ENCODE measurements at regions not wholly inside any gene's neighbourhood (a gene's known extent, or its start where the extent isn't known, plus 50 kb on each side); places are given as distances from the start of the nearest gene placed in this dataset.

DNA sequence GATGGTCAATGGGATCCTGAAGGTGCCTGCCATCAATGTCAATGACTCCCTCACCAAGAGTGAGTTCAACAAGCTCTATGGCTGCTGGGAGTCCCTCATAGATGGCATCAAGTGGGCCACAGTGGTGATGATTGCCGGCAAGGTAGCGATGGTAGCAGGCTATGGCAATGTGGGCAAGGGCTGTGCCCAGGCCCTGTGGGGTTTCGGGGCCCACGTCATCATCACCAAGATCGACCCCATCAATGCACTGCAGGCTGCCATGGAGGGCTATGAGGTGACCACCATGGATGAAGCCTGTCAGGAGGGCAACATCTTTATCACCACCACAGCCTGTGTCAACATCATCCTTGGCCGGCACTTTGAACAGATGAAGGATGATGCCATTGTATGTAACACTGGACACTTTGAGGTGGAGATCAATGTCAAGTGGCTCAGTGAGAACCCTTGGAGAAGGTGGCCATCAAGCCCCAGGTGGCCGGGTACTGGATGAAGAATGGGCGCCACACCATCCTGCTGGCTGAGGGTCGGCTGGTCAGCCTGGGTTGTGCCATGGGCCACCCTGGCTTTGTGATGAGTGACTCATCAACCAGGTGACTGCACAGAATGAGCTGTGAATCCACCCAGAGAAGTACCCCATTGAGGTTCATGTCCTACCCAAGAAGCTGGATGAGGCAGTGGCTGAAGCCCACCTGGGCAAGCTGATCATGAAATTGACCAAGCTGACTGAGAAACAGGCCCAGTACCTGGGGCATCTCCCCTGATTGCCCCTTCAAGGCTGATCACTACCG, 63.0 kb upstream of the ANTXRL start:
- no peak for TF ChIP-seq NR3C1 (IDR thresholded peaks at IDR 0.05)
- TF ChIP-seq CHD4 (IDR thresholded peaks at IDR 0.05; ENCODE audit: borderline replicate concordance), result no peak
- TF ChIP-seq HES2 (IDR thresholded peaks at IDR 0.05), result no peak
- no peak for TF ChIP-seq RARB (CRISPR knock-in tag; IDR thresholded peaks at IDR 0.05)
- no peak for TF ChIP-seq TFCP2L1 (CRISPR knock-in tag; IDR thresholded peaks at IDR 0.05)
- no peak for TF ChIP-seq RAD21 (conservative IDR thresholded peaks at IDR 0.05 in 1 of 2, IDR thresholded peaks at IDR 0.05 in 1 of 2)
- TF ChIP-seq POLR2A (IDR thresholded peaks at IDR 0.05; ENCODE audit: low read length), result no peak
- no peak for TF ChIP-seq BHLHE40 (IDR thresholded peaks at IDR 0.05; ENCODE audit: low read depth, low read length)
- TF ChIP-seq, protein P1, sequence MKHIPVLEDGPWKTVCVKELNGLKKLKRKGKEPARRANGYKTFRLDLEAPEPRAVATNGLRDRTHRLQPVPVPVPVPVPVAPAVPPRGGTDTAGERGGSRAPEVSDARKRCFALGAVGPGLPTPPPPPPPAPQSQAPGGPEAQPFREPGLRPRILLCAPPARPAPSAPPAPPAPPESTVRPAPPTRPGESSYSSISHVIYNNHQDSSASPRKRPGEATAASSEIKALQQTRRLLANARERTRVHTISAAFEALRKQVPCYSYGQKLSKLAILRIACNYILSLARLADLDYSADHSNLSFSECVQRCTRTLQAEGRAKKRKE (CRISPR knock-in tag; IDR thresholded peaks at IDR 0.05; ENCODE audit: low read depth), result no peak
- TF ChIP-seq SREBF2 (IDR thresholded peaks at IDR 0.05), result no peak
- TF ChIP-seq SMC3 (IDR thresholded peaks at IDR 0.05), result no peak
- TF ChIP-seq POLR2AphosphoS2 (conservative IDR thresholded peaks at IDR 0.05; ENCODE audit: low read length), result no peak
- TF ChIP-seq MAZ (IDR thresholded peaks at IDR 0.05; ENCODE audit: borderline replicate concordance, low read depth, low read length), result no peak
- TF ChIP-seq HOXA7 (CRISPR knock-in tag; IDR thresholded peaks at IDR 0.05), result no peak
- TF ChIP-seq HOXB13 (CRISPR knock-in tag; IDR thresholded peaks at IDR 0.05; ENCODE audit: low read depth), result no peak
- no peak for TF ChIP-seq FOSB (CRISPR knock-in tag; IDR thresholded peaks at IDR 0.05)
- ChIA-PET POLR2A (no interaction called here), CTCF (interaction anchor here (1.4 kb wide), 1 partner anchor 342 kb away, joined by 3 read pairs; no protein-coding TSS in a partner anchor)
- WGBS (ENCODE audit: missing lambda C conversion rate), result 83% methylated on average over 5 of the region's 10 CpGs
- Histone ChIP-seq H3K4me2 (no peak overlapping the region), H3K27ac (no peak overlapping the region), H3K9me3 (no peaks in the 10 kb centered on the region), H3K4me3 (no peak overlapping the region), H3K4me1 (peaks cover 12% of the 10 kb centered on the region)
- ATAC-seq (no peak), DNase-seq (ENCODE audit: low read depth in 1 of 2, low spot score in 1 of 2) (no peak), FAIRE-seq (no peak)

DNA sequence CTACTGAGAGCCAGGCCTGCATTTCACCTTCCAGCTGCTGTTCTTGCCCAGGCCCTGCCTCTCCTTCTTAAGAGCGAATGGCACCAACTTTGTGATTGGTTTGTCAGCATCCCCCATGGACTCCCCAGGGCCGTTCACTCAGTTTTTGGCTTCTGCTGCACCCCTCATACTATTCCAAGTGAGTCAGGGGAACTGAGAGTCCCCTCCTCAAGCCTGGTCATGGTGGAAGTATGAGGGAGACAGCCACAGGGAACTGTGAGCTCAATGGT, 62.4 kb upstream of the ANTXRL start:
- ChIA-PET POLR2A (no interaction called here), CTCF (no interaction called here)
- H3K9me3 ChIP-seq, result no peaks in the 10 kb centered on the region
- DNase-seq (ENCODE audit: low read depth in 1 of 2, low spot score in 1 of 2), result no peak
- H3K4me2 ChIP-seq, result no peak overlapping the region
- no peak for FAIRE-seq
- H3K4me3 ChIP-seq, result no peak overlapping the region
- H3K4me1 ChIP-seq, result peaks cover 18% of the 10 kb centered on the region
- WGBS (ENCODE audit: missing lambda C conversion rate), result 69% methylated on average over 2 of the region's 2 CpGs
- H3K27ac ChIP-seq, result no peak overlapping the region
- ATAC-seq, result no peak
- TF ChIP-seq EHF (CRISPR knock-in tag; IDR thresholded peaks at IDR 0.05) (no peak), HDAC2 (IDR thresholded peaks at IDR 0.05) (no peak), BCL3 (IDR thresholded peaks at IDR 0.05) (no peak), SREBF2 (IDR thresholded peaks at IDR 0.05) (no peak), MAX (IDR thresholded peaks at IDR 0.05) (no peak), CBX8 (IDR thresholded peaks at IDR 0.05) (no peak), NR3C1 (IDR thresholded peaks at IDR 0.05) (no peak), POLR2AphosphoS2 (conservative IDR thresholded peaks at IDR 0.05; ENCODE audit: low read length) (no peak), RFX5 (IDR thresholded peaks at IDR 0.05) (no peak)

DNA sequence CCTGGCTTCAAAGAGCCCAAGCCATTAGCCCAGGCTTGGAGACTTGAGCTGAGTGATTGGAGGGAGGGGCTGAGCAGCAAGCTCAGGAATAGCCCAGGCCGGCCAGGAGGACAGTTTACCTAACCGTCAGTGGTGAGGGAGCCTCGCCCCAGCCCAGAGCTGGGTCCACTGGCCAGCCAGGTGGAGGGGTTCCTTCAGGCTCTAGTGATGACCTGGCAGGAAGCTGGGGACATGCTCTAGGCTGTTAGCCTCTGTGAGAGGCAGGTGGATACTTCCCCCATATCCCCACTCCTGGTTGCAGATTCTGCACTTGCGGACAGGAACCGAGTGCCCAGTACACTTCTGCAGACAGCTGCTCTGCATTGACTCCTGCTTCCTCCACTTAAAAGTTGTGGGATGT, 61.2 kb upstream of the ANTXRL start:
- POLR2A ChIA-PET, result no interaction called here

More for the DNA sequence above, 61.2 kb upstream of the ANTXRL start:
- FAIRE-seq, result no peak
- WGBS (ENCODE audit: missing lambda C conversion rate), result 90% methylated on average over 4 of the region's 5 CpGs
- Histone ChIP-seq H3K4me2 (no peak overlapping the region), H3K4me3 (no peak overlapping the region), H3K4me1 (peaks cover 22% of the 10 kb centered on the region), H3K27ac (no peak overlapping the region), H3K9me3 (peaks cover 2% of the 10 kb centered on the region; the same call in 1 of the 3 replicates)
- no peak for ATAC-seq
- CTCF ChIA-PET, result no interaction called here
- no peak for DNase-seq (ENCODE audit: low read depth in 1 of 2, low spot score in 1 of 2)
- TF ChIP-seq FOXS1 (CRISPR knock-in tag; IDR thresholded peaks at IDR 0.05) (no peak), CHD4 (IDR thresholded peaks at IDR 0.05; ENCODE audit: borderline replicate concordance) (no peak), EHF (CRISPR knock-in tag; IDR thresholded peaks at IDR 0.05) (no peak), HOXB13 (CRISPR knock-in tag; IDR thresholded peaks at IDR 0.05; ENCODE audit: low read depth) (no peak), RNF2 (IDR thresholded peaks at IDR 0.05; ENCODE audit: borderline replicate concordance, low read depth) (no peak), KDM5A (IDR thresholded peaks at IDR 0.05) (no peak), RARB (CRISPR knock-in tag; IDR thresholded peaks at IDR 0.05) (no peak), TFCP2L1 (CRISPR knock-in tag; IDR thresholded peaks at IDR 0.05) (no peak), PHF8 (IDR thresholded peaks at IDR 0.05; ENCODE audit: borderline replicate concordance, low read depth) (no peak), MAX (IDR thresholded peaks at IDR 0.05) (no peak), NFE2L2 (conservative IDR thresholded peaks at IDR 0.05; ENCODE audit: low read length) (no peak)
